Tibial nerve (tissue), 4 donors: ENCODE measurements at regions not wholly inside any gene's neighbourhood (a gene's known extent, or its start where the extent isn't known, plus 50 kb on each side); places are given as distances from the start of the nearest gene placed in this dataset.

Experiments used
- DNase-seq, 2 donors: peaks; one replicate each; pipeline ENCODE4 v3.0.0-alpha.2; 2019; ENCODE audit warnings: low spot score in 2 of 2
- H3K27ac ChIP-seq, 4 donors: fragments of 200-600 bp; sonication (generic) in 3 of 4; one replicate each; pipeline ENCODE4 v1.5.1; 2017 to 2019; ENCODE audit warnings: mild to moderate bottlenecking in 1 of 4
- H3K27me3 ChIP-seq, 2 donors: fragments of 200-600 bp; sonication (generic) in 1 of 2; one replicate each; pipeline versions ENCODE4 v1.5.1 to v1.6.0; 2017 to 2019
- H3K36me3 ChIP-seq, 3 donors: fragments of 200-600 bp; sonication (generic); one replicate each; pipeline ENCODE4 v1.5.1; 2018 to 2019
- H3K4me1 ChIP-seq, 4 donors: fragments of 200-600 bp; sonication (generic) in 3 of 4; one replicate each; pipeline ENCODE4 v1.5.1; 2017 to 2019
- H3K4me3 ChIP-seq, 4 donors: fragments of 200-600 bp; sonication (generic) in 3 of 4; one replicate each; pipeline ENCODE4 v1.5.1; 2017 to 2019; ENCODE audit warnings: mild to moderate bottlenecking in 1 of 4, moderate library complexity in 1 of 4
- H3K9me3 ChIP-seq, 4 donors: fragments of 200-600 bp; sonication (generic) in 3 of 4; one replicate each; pipeline ENCODE4 v1.5.1; 2017 to 2019
- CTCF ChIP-seq, 5 experiments: fragments of 200-600 bp in 3 of 5; fragments of 450-650 bp in 2 of 5; sonication (generic) in 3 of 5; IDR thresholded peaks; one replicate each; pipeline ENCODE4 v1.5.1; 2016 to 2019; ENCODE audit warnings: antibody characterized with exemption in 5 of 5, mild to moderate bottlenecking in 3 of 5, moderate library complexity in 2 of 5
- EP300 ChIP-seq, 2 donors: sonication (generic); formaldehyde crosslinking; IDR thresholded peaks; one replicate each; pipeline ENCODE4 v1.6.1; 2017; ENCODE audit warnings: antibody characterized with exemption in 2 of 2, mild to moderate bottlenecking in 1 of 2
- POLR2A ChIP-seq, 2 donors: fragments of 450-650 bp; IDR thresholded peaks; one replicate each; pipeline ENCODE4 v1.6.1; 2017; ENCODE audit warnings: antibody characterized with exemption in 2 of 2, mild to moderate bottlenecking in 2 of 2, moderate library complexity in 2 of 2
- WGBS, 2 donors: methylation state at CpG; one replicate each; pipeline ENCODE4 v1.1.5; 2018; 5-methylcytosine and 5-hydroxymethylcytosine counted together

- H3K36me3 ChIP-seq, result no peaks in the 10 kb centered on the region
- DNase-seq, result no peak
- H3K4me3 ChIP-seq, result no peak overlapping the region
- H3K27me3 ChIP-seq, result no peaks in the 10 kb centered on the region
- TF ChIP-seq EP300 (IDR thresholded peaks at IDR 0.05), result no peak
- no peak for TF ChIP-seq POLR2A (IDR thresholded peaks at IDR 0.05)
- no peak for TF ChIP-seq CTCF (IDR thresholded peaks at IDR 0.05)
- no peaks in the 10 kb centered on the region for H3K4me1 ChIP-seq
- no peaks in the 10 kb centered on the region for H3K9me3 ChIP-seq
- H3K27ac ChIP-seq, result no peak overlapping the region
Measured at GRCh38 chr2:155022531-155022930, 324.0 kb downstream of the KCNJ3 start.

- Histone ChIP-seq H3K27me3 (no peaks in the 10 kb centered on the region), H3K36me3 (no peaks in the 10 kb centered on the region), H3K9me3 (no peaks in the 10 kb centered on the region), H3K27ac (no peak overlapping the region), H3K4me3 (no peak overlapping the region), H3K4me1 (no peaks in the 10 kb centered on the region)
- DNase-seq, result no peak
- TF ChIP-seq POLR2A (IDR thresholded peaks at IDR 0.05), result no peak
- TF ChIP-seq EP300 (IDR thresholded peaks at IDR 0.05), result no peak
- TF ChIP-seq CTCF (IDR thresholded peaks at IDR 0.05), result no peak
- 62 to 82% methylated on average over 1 of the region's 1 CpG for WGBS, 2 donors
Measured at GRCh38 chr2:155021618-155022017, 323.1 kb downstream of the KCNJ3 start.

- no peak for TF ChIP-seq EP300 (IDR thresholded peaks at IDR 0.05)
- no peak for TF ChIP-seq CTCF (IDR thresholded peaks at IDR 0.05)
- TF ChIP-seq POLR2A (IDR thresholded peaks at IDR 0.05), result no peak
Measured at GRCh38 chr2:155020246-155020645, 321.8 kb downstream of the KCNJ3 start.

GRCh38 chr2:155010925-155011324, 312.4 kb downstream of the KCNJ3 start:
- Histone ChIP-seq H3K27me3 (no peaks in the 10 kb centered on the region), H3K9me3 (no peaks in the 10 kb centered on the region), H3K4me3 (no peak overlapping the region), H3K36me3 (no peaks in the 10 kb centered on the region), H3K27ac (no peak overlapping the region), H3K4me1 (no peaks in the 10 kb centered on the region)
- 73 to 79% methylated on average over 2 of the region's 2 CpGs for WGBS, 2 donors
- DNase-seq, result no peak
- TF ChIP-seq POLR2A (IDR thresholded peaks at IDR 0.05) (no peak), EP300 (IDR thresholded peaks at IDR 0.05) (no peak), CTCF (IDR thresholded peaks at IDR 0.05) (no peak)

More at GRCh38 chr2:155020246-155020645, 321.8 kb downstream of the KCNJ3 start:
- H3K27me3 ChIP-seq, result no peaks in the 10 kb centered on the region
- no peaks in the 10 kb centered on the region for H3K4me1 ChIP-seq
- no peak overlapping the region for H3K27ac ChIP-seq
- 63 to 77% methylated on average over 1 of the region's 1 CpG for WGBS, 2 donors
- DNase-seq, result no peak
- H3K36me3 ChIP-seq, result no peaks in the 10 kb centered on the region
- no peaks in the 10 kb centered on the region for H3K9me3 ChIP-seq
- no peak overlapping the region for H3K4me3 ChIP-seq

- no peak overlapping the region for H3K27ac ChIP-seq
- 75 to 81% methylated on average over 2 of the region's 2 CpGs for WGBS, 2 donors
- no peaks in the 10 kb centered on the region for H3K4me1 ChIP-seq
- peaks cover 0 to under 1% (median 0%) of the 10 kb centered on the region in 4 donors for H3K9me3 ChIP-seq
- no peak for DNase-seq
- H3K36me3 ChIP-seq, result no peaks in the 10 kb centered on the region
- no peak for TF ChIP-seq EP300 (IDR thresholded peaks at IDR 0.05)
- TF ChIP-seq POLR2A (IDR thresholded peaks at IDR 0.05), result no peak
- no peak for TF ChIP-seq CTCF (IDR thresholded peaks at IDR 0.05)
- no peak overlapping the region for H3K4me3 ChIP-seq
- H3K27me3 ChIP-seq, result no peaks in the 10 kb centered on the region
Measured at GRCh38 chr2:154995361-154995760, 296.9 kb downstream of the KCNJ3 start.
